ENCODE measurements at regions not wholly inside any gene's neighbourhood (a gene's known extent, or its start where the extent isn't known, plus 50 kb on each side); places are given as distances from the start of the nearest gene placed in this dataset.

GRCh38 chr11:23749762-23750430, 747.0 kb upstream of the LUZP2 start:
- Histone ChIP-seq H3K4me1 (no peaks in the 10 kb centered on the region), H3K27me3 (no peaks in the 10 kb centered on the region), H3K4me3 (no peak overlapping the region), H3K9me3 (no peaks in the 10 kb centered on the region), H3K36me3 (no peaks in the 10 kb centered on the region), H3K27ac (no peak overlapping the region)
- no peak for ATAC-seq
- DNase-seq = no peak
- intact Hi-C loops (cut with DNase I; ENCODE audit: low total_unique reads) (no loop called here), in situ Hi-C loops (cut with MboI; ENCODE audit: low sequenced_read_pairs in 4 of 4) (no loop called here)
- TF ChIP-seq CTCF (IDR thresholded peaks at IDR 0.05 in 4 of 5, conservative IDR thresholded peaks at IDR 0.05 in 1 of 5) (no peak), POLR2A (IDR thresholded peaks at IDR 0.05) (no peak)

- H3K4me3 ChIP-seq = no peak overlapping the region
- no peak for DNase-seq
- ATAC-seq = no peak
- no peaks in the 10 kb centered on the region for H3K9me3 ChIP-seq
- intact Hi-C loops (cut with DNase I; ENCODE audit: low total_unique reads) = no loop called here
- H3K4me1 ChIP-seq = no peaks in the 10 kb centered on the region
- H3K36me3 ChIP-seq = no peaks in the 10 kb centered on the region
- no peaks in the 10 kb centered on the region for H3K27me3 ChIP-seq
- in situ Hi-C loops (cut with MboI; ENCODE audit: low sequenced_read_pairs in 4 of 4) = no loop called here
- no peak overlapping the region for H3K27ac ChIP-seq
- TF ChIP-seq CTCF (IDR thresholded peaks at IDR 0.05 in 4 of 5, conservative IDR thresholded peaks at IDR 0.05 in 1 of 5) (no peak), POLR2A (IDR thresholded peaks at IDR 0.05) (no peak)
These were observed 745.6 kb upstream of the LUZP2 start for GRCh38 chr11:23751280-23751679.

- H3K4me1 ChIP-seq = no peaks in the 10 kb centered on the region
- in situ Hi-C loops (cut with MboI; ENCODE audit: low sequenced_read_pairs in 4 of 4) (no loop called here), intact Hi-C loops (cut with DNase I; ENCODE audit: low total_unique reads) (no loop called here)
- ATAC-seq (no peak), DNase-seq (no peak)
- H3K4me3 ChIP-seq = no peak overlapping the region
- H3K27ac ChIP-seq = no peak overlapping the region
- no peaks in the 10 kb centered on the region for H3K9me3 ChIP-seq
- H3K36me3 ChIP-seq = no peaks in the 10 kb centered on the region
- no peaks in the 10 kb centered on the region for H3K27me3 ChIP-seq
- no peak for TF ChIP-seq CTCF (IDR thresholded peaks at IDR 0.05 in 4 of 5, conservative IDR thresholded peaks at IDR 0.05 in 1 of 5)
These were observed 741.8 kb upstream of the LUZP2 start for GRCh38 chr11:23755076-23755475.

- Histone ChIP-seq H3K9me3 (no peaks in the 10 kb centered on the region), H3K27ac (no peak overlapping the region), H3K4me3 (no peak overlapping the region), H3K36me3 (no peaks in the 10 kb centered on the region), H3K4me1 (no peaks in the 10 kb centered on the region), H3K27me3 (no peaks in the 10 kb centered on the region)
- DNase-seq = no peak
- ATAC-seq = no peak
- in situ Hi-C loops (cut with MboI; ENCODE audit: low sequenced_read_pairs in 4 of 4) = no loop called here
- TF ChIP-seq CTCF (IDR thresholded peaks at IDR 0.05 in 4 of 5, conservative IDR thresholded peaks at IDR 0.05 in 1 of 5) = no peak
- TF ChIP-seq POLR2A (IDR thresholded peaks at IDR 0.05) = no peak
- intact Hi-C loops (cut with DNase I; ENCODE audit: low total_unique reads) = no loop called here
These were observed 741.1 kb upstream of the LUZP2 start for GRCh38 chr11:23755769-23756168.

GRCh38 chr11:23759489-23759888, 737.4 kb upstream of the LUZP2 start:
- no peak for DNase-seq
- no peaks in the 10 kb centered on the region for H3K9me3 ChIP-seq
- no peak overlapping the region for H3K27ac ChIP-seq
- no peak overlapping the region for H3K4me3 ChIP-seq
- H3K36me3 ChIP-seq = no peaks in the 10 kb centered on the region
- no peak for ATAC-seq
- in situ Hi-C loops (cut with MboI; ENCODE audit: low sequenced_read_pairs in 4 of 4) = no loop called here
- intact Hi-C loops (cut with DNase I; ENCODE audit: low total_unique reads) = no loop called here
- H3K27me3 ChIP-seq = no peaks in the 10 kb centered on the region
- TF ChIP-seq CTCF (IDR thresholded peaks at IDR 0.05 in 4 of 5, conservative IDR thresholded peaks at IDR 0.05 in 1 of 5) (no peak), POLR2A (IDR thresholded peaks at IDR 0.05) (no peak)
- H3K4me1 ChIP-seq = no peaks in the 10 kb centered on the region
